Smooth muscle cell (in vitro differentiated cells): ENCODE measurements at regions not wholly inside any gene's neighbourhood (a gene's known extent, or its start where the extent isn't known, plus 50 kb on each side); places are given as distances from the start of the nearest gene placed in this dataset.

ENCODE experiments used
- DNase-seq: peaks from one replicate; lab custom pipeline; 2025; ENCODE audit not compliant: unreplicated experiment; lab: John Stamatoyannopoulos, UW
- H2AFZ ChIP-seq: fragments of 200-600 bp; sonication (generic); 2 replicates; pipeline ENCODE4 v1.6.0; 2016; ENCODE audit warnings: antibody characterized with exemption, low read depth, mild to moderate bottlenecking
- H3F3A ChIP-seq: fragments of 200-600 bp; sonication (generic); 2 replicates; pipeline ENCODE4 v1.6.0; 2017; ENCODE audit warnings: antibody characterized with exemption, low read depth
- H3K27ac ChIP-seq: fragments of 200-600 bp; sonication (generic); 2 replicates; pipeline ENCODE4 v1.5.1; 2016; ENCODE audit warnings: low read depth, mild to moderate bottlenecking
- H3K27me3 ChIP-seq: fragments of 200-600 bp; sonication (generic); 2 replicates; pipeline ENCODE4 v1.6.1; 2016; ENCODE audit warnings: low read depth, mild to moderate bottlenecking
- H3K36me3 ChIP-seq: fragments of 200-600 bp; sonication (generic); 2 replicates; pipeline ENCODE4 v1.5.1; 2016; ENCODE audit warnings: low read depth
- H3K4me1 ChIP-seq: fragments of 200-600 bp; sonication (generic); 2 replicates; pipeline ENCODE4 v1.5.1; 2016; ENCODE audit warnings: low read depth
- H3K4me2 ChIP-seq: fragments of 200-600 bp; sonication (generic); 2 replicates; pipeline ENCODE4 v1.6.0; 2016; ENCODE audit warnings: mild to moderate bottlenecking
- H3K4me3 ChIP-seq: fragments of 200-600 bp; sonication (generic); 2 replicates; pipeline ENCODE4 v1.5.1; 2016; ENCODE audit warnings: mild to moderate bottlenecking
- H3K79me2 ChIP-seq: fragments of 200-600 bp; sonication (generic); 2 replicates; pipeline ENCODE4 v1.6.0; 2016; ENCODE audit warnings: low read depth, mild to moderate bottlenecking
- H3K9ac ChIP-seq: fragments of 200-600 bp; sonication (generic); 2 replicates; pipeline ENCODE4 v1.6.0; 2016; ENCODE audit warnings: low read depth
- H3K9me3 ChIP-seq: fragments of 200-600 bp; sonication (generic); replicated peaks from 2 replicates; pipeline ENCODE4 v1.5.1; 2016; ENCODE audit warnings: low read depth
- H4K20me1 ChIP-seq: fragments of 200-600 bp; sonication (generic); 2 replicates; pipeline ENCODE4 v1.6.0; 2016; ENCODE audit warnings: low read depth
- WGBS: methylation state at CpG from one replicate; pipeline ENCODE4 v1.1.7; 2016; ENCODE audit warnings: low lambda C conversion rate; 5-methylcytosine and 5-hydroxymethylcytosine counted together
- TF ChIP-seq, protein P1 (sequence below): fragments of 200-600 bp; sonication (generic); IDR thresholded peaks from 2 replicates; pipeline ENCODE4 v1.5.1; 2017; ENCODE audit warnings: borderline replicate concordance, mild to moderate bottlenecking, antibody characterized with exemption; ENCODE audit not compliant: insufficient read depth, poor library complexity, severe bottlenecking

DNA sequence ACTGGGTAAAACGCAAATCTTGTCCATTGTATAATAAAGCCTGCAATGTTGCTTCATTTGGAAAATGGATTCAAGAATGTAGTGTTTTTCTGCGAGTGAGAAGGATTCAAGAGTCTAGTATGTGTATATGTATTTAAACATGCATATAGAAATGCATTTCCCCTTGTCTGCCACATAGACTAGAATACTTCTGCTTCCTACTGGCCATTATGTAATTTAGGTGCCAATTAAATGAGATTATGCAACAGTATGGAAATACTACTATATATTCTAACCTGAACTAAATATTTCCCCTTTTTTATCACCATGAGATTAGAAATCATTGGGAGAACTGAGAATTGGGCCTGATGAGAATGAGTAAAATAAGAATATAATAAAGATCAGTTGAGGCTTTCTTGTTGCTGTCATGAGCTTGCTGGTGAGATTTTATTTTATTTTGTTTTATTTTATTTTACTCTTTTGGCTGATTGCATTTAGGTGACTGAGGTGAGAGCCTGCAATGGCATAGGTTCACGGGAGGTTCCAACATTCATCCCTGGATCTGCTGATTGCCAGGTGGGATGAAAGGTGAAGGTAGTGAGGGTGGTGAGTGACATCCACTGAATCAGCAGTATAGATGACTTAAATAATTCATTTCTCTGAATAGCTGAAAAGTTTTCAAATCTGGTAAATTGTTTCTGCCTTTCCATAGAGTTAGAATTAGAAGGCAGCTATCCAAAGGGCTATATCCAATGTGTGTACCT, 95.6 kb upstream of the SLC4A4 start:
- H3K9ac ChIP-seq, result no peak overlapping the region
- H3K4me2 ChIP-seq, result no peak overlapping the region
- no peak overlapping the region for H3K4me3 ChIP-seq
- no peak for DNase-seq
- H3K4me1 ChIP-seq, result no peaks in the 10 kb centered on the region
- no peaks in the 10 kb centered on the region for H4K20me1 ChIP-seq
- no peaks in the 10 kb centered on the region for H3K27me3 ChIP-seq
- no peak overlapping the region for H3K27ac ChIP-seq
- WGBS, result 97% methylated on average over 3 of the region's 3 CpGs
- no peaks in the 10 kb centered on the region for H3K79me2 ChIP-seq
- TF ChIP-seq, protein P1, sequence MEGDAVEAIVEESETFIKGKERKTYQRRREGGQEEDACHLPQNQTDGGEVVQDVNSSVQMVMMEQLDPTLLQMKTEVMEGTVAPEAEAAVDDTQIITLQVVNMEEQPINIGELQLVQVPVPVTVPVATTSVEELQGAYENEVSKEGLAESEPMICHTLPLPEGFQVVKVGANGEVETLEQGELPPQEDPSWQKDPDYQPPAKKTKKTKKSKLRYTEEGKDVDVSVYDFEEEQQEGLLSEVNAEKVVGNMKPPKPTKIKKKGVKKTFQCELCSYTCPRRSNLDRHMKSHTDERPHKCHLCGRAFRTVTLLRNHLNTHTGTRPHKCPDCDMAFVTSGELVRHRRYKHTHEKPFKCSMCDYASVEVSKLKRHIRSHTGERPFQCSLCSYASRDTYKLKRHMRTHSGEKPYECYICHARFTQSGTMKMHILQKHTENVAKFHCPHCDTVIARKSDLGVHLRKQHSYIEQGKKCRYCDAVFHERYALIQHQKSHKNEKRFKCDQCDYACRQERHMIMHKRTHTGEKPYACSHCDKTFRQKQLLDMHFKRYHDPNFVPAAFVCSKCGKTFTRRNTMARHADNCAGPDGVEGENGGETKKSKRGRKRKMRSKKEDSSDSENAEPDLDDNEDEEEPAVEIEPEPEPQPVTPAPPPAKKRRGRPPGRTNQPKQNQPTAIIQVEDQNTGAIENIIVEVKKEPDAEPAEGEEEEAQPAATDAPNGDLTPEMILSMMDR, result no peak
- no peaks in the 10 kb centered on the region for H3K36me3 ChIP-seq
- no peaks in the 10 kb centered on the region for H3F3A ChIP-seq
- no peak overlapping the region for H2AFZ ChIP-seq
- H3K9me3 ChIP-seq, result no peaks in the 10 kb centered on the region

DNA sequence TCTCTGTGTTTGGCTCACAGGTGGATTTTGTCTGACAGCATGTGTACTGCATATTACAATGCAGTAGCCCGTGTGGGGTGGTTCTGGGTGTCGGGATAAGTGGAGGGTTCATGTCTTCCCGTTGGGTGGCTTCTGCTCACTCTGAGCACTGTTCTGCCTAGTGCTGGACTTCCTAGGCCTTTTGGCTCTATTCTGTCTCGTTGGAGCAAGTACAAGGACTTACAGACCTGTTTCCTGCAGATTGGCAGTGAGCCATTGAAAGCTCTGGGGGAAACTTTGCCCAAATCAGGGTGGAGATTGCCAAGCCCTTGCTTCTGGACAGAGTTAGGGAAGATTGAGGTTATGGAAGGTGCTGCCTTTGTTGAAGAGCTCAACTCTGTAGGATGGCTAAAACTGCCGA, 91.1 kb upstream of the SLC4A4 start:
- Histone ChIP-seq H3K4me2 (no peak overlapping the region), H3K27me3 (no peaks in the 10 kb centered on the region), H3K4me1 (no peaks in the 10 kb centered on the region), H3K4me3 (no peak overlapping the region), H2AFZ (no peak overlapping the region), H3K27ac (no peak overlapping the region), H3K9me3 (no peaks in the 10 kb centered on the region), H3K79me2 (no peaks in the 10 kb centered on the region), H3K9ac (no peak overlapping the region), H3K36me3 (no peaks in the 10 kb centered on the region), H4K20me1 (no peaks in the 10 kb centered on the region), H3F3A (no peaks in the 10 kb centered on the region)
- TF ChIP-seq, protein P1, result no peak
- DNase-seq, result no peak
- 94% methylated on average over 5 of the region's 5 CpGs for WGBS

DNA sequence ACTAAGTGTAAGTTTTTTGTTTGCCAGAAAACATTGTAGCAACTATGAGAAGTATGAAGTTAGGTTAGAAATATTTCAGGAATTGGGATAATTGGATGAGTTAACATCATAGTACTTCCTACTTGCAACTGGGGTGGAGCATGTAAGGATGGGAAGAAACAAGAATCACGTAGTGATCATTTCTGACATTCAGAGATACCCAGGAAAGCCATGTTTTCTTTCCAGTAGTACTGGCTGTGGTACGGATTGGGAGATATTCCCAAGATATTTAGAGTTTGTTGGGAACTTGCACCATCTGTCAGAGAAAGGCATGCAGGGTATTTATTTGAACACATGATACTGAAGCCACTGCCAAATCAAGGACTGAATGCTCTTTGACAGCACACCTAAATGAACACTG, 87.6 kb upstream of the SLC4A4 start:
- 46% methylated on average over 2 of the region's 2 CpGs for WGBS
- no peaks in the 10 kb centered on the region for H3K4me1 ChIP-seq
- H4K20me1 ChIP-seq, result no peaks in the 10 kb centered on the region
- TF ChIP-seq, protein P1, result no peak
- H2AFZ ChIP-seq, result no peak overlapping the region
- no peaks in the 10 kb centered on the region for H3F3A ChIP-seq
- H3K36me3 ChIP-seq, result no peaks in the 10 kb centered on the region
- no peak overlapping the region for H3K9ac ChIP-seq
- H3K9me3 ChIP-seq, result no peaks in the 10 kb centered on the region
- H3K4me3 ChIP-seq, result no peak overlapping the region
- no peaks in the 10 kb centered on the region for H3K79me2 ChIP-seq
- no peak for DNase-seq
- no peaks in the 10 kb centered on the region for H3K27me3 ChIP-seq
- H3K4me2 ChIP-seq, result no peak overlapping the region
- no peak overlapping the region for H3K27ac ChIP-seq

DNA sequence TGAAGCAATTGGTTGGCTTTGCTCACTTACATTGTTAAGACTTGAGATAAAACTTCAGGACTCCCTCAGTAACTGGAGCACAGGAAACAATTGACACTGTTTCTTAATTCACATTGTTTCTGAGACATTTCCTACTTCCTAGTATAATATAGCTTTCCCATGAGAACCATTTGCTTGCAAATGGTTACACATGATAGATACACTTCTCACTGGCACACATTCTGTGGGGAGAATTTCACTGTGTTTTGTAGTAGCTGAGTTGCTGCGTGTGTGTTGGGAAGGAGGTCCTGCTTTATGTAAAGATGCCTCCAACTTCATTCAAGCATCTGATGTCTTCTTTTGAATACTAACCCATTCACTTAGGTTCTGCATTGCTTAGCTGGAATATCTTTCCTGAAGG, 85.3 kb upstream of the SLC4A4 start:
- no peaks in the 10 kb centered on the region for H3K79me2 ChIP-seq
- no peaks in the 10 kb centered on the region for H3K36me3 ChIP-seq
- no peak overlapping the region for H3K4me3 ChIP-seq
- DNase-seq, result no peak
- H3F3A ChIP-seq, result no peaks in the 10 kb centered on the region
- H2AFZ ChIP-seq, result no peak overlapping the region
- no peaks in the 10 kb centered on the region for H3K4me1 ChIP-seq
- WGBS, result 84% methylated on average over 1 of the region's 1 CpG
- H3K27ac ChIP-seq, result no peak overlapping the region
- TF ChIP-seq, protein P1, result no peak
- H4K20me1 ChIP-seq, result no peaks in the 10 kb centered on the region
- no peaks in the 10 kb centered on the region for H3K9me3 ChIP-seq
- H3K4me2 ChIP-seq, result no peak overlapping the region
- H3K27me3 ChIP-seq, result no peaks in the 10 kb centered on the region
- no peak overlapping the region for H3K9ac ChIP-seq
